HL-60 (cell line): ENCODE measurements at regions not wholly inside any gene's neighbourhood (a gene's known extent, or its start where the extent isn't known, plus 50 kb on each side); places are given as distances from the start of the nearest gene placed in this dataset.
A peak's percentile ranks its signal among the peaks of the same experiment; 100 is the strongest.
"Not testable (repeated sequence)": the region's sequence is repeated elsewhere in the genome, so short reads cannot be mapped to it uniquely, and the experiment has no call there.

Source experiments
- DNase-seq, 2 experiments: peaks; one replicate each; pipeline ENCODE4 v3.0.0-alpha.2; 2010 to 2020; ENCODE audit warnings: low read depth in 1 of 2, low spot score in 1 of 2
- H3K27ac ChIP-seq: fragments of 250-450 bp; sonication (Bioruptor Pico); replicated peaks from 2 replicates; pipeline ENCODE4 v1.5.1; 2020; ENCODE audit warnings: mild to moderate bottlenecking, moderate library complexity
- H3K27me3 ChIP-seq: fragments of 250-450 bp; sonication (Bioruptor Pico); 2 replicates; pipeline ENCODE4 v1.5.1; 2021; ENCODE audit warnings: mild to moderate bottlenecking, moderate library complexity; ENCODE audit not compliant: insufficient read depth, poor library complexity, severe bottlenecking
- H3K4me3 ChIP-seq: replicated peaks from 2 replicates; pipeline ENCODE4 v1.5.1; 2011; ENCODE audit warnings: mild to moderate bottlenecking, control low read depth, low read length; ENCODE audit not compliant: insufficient read depth
- GABPA ChIP-seq: IDR thresholded peaks from 2 replicates; pipeline ENCODE4 v1.6.1; 2012; ENCODE audit warnings: low read depth
- POLR2AphosphoS5 ChIP-seq: IDR thresholded peaks from 2 replicates; pipeline ENCODE4 v1.6.1; 2012; ENCODE audit warnings: low read depth
- SPI1 ChIP-seq: IDR thresholded peaks from 2 replicates; pipeline ENCODE4 v1.6.1; 2012; ENCODE audit warnings: low read depth, mild to moderate bottlenecking, borderline replicate concordance
- TF ChIP-seq, protein P1 (sequence below): IDR thresholded peaks from one replicate; pipeline ENCODE4 v1.5.1; 2011; ENCODE audit warnings: low read length, control low read depth, inconsistent platforms; ENCODE audit not compliant: insufficient read depth
- TF ChIP-seq, protein P2 (sequence below): IDR thresholded peaks from 2 replicates; pipeline ENCODE4 v1.6.1; 2012; ENCODE audit warnings: low read depth; ENCODE audit not compliant: insufficient replicate concordance

DNA sequence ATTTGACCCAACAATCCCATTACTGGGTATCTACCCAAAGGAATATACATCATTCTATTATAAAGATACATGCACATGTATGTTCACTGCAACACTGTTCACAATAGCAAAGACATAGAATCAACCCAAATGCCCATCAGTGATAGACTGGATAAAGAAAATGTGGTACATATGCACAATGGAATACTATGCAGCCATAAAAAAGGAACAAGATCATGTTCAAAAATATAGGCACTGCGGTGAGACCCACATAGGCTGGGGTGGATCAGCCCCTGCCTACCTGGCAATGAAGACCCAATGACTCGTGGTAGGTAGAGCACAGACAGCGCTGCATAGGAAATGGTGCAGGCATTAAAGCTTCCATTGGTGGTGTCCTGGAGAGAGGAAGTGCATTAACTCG is 88.6 kb upstream of the NFIL3 start:
- H3K27ac ChIP-seq, H3K27me3 ChIP-seq, H3K4me3 ChIP-seq, DNase-seq: not testable (repeated sequence)

DNA sequence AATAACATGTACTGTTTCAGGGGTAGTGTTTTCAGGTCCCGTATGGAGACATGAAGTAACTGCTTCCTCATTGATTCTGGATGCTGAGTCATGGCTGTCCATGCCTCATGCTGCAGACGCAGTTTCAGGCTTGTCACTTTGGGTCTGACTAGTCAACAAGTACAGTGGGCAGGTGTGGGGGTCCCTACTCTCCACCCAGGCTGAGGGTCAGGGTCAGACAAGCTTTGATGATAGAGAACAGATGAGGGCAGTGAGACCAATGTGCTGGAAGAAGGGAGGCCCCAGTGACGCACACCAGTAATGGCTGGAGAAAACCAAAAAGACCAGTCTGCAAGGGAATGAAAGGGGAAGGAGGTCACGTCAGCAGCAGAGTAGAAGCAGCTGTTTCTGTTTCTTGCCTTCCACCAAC is 80.0 kb upstream of the NFIL3 start:
- Histone ChIP-seq H3K27me3 (no peaks in the 10 kb centered on the region), H3K27ac (no peak overlapping the region), H3K4me3 (no peak overlapping the region)
- peak; percentile 12 to 44 for DNase-seq
- TF ChIP-seq POLR2AphosphoS5 (no peak), GABPA (no peak), SPI1 (no peak)
- TF ChIP-seq, protein P1, sequence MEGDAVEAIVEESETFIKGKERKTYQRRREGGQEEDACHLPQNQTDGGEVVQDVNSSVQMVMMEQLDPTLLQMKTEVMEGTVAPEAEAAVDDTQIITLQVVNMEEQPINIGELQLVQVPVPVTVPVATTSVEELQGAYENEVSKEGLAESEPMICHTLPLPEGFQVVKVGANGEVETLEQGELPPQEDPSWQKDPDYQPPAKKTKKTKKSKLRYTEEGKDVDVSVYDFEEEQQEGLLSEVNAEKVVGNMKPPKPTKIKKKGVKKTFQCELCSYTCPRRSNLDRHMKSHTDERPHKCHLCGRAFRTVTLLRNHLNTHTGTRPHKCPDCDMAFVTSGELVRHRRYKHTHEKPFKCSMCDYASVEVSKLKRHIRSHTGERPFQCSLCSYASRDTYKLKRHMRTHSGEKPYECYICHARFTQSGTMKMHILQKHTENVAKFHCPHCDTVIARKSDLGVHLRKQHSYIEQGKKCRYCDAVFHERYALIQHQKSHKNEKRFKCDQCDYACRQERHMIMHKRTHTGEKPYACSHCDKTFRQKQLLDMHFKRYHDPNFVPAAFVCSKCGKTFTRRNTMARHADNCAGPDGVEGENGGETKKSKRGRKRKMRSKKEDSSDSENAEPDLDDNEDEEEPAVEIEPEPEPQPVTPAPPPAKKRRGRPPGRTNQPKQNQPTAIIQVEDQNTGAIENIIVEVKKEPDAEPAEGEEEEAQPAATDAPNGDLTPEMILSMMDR = no peak
- TF ChIP-seq, protein P2, sequence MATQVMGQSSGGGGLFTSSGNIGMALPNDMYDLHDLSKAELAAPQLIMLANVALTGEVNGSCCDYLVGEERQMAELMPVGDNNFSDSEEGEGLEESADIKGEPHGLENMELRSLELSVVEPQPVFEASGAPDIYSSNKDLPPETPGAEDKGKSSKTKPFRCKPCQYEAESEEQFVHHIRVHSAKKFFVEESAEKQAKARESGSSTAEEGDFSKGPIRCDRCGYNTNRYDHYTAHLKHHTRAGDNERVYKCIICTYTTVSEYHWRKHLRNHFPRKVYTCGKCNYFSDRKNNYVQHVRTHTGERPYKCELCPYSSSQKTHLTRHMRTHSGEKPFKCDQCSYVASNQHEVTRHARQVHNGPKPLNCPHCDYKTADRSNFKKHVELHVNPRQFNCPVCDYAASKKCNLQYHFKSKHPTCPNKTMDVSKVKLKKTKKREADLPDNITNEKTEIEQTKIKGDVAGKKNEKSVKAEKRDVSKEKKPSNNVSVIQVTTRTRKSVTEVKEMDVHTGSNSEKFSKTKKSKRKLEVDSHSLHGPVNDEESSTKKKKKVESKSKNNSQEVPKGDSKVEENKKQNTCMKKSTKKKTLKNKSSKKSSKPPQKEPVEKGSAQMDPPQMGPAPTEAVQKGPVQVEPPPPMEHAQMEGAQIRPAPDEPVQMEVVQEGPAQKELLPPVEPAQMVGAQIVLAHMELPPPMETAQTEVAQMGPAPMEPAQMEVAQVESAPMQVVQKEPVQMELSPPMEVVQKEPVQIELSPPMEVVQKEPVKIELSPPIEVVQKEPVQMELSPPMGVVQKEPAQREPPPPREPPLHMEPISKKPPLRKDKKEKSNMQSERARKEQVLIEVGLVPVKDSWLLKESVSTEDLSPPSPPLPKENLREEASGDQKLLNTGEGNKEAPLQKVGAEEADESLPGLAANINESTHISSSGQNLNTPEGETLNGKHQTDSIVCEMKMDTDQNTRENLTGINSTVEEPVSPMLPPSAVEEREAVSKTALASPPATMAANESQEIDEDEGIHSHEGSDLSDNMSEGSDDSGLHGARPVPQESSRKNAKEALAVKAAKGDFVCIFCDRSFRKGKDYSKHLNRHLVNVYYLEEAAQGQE = peak; percentile 89

DNA sequence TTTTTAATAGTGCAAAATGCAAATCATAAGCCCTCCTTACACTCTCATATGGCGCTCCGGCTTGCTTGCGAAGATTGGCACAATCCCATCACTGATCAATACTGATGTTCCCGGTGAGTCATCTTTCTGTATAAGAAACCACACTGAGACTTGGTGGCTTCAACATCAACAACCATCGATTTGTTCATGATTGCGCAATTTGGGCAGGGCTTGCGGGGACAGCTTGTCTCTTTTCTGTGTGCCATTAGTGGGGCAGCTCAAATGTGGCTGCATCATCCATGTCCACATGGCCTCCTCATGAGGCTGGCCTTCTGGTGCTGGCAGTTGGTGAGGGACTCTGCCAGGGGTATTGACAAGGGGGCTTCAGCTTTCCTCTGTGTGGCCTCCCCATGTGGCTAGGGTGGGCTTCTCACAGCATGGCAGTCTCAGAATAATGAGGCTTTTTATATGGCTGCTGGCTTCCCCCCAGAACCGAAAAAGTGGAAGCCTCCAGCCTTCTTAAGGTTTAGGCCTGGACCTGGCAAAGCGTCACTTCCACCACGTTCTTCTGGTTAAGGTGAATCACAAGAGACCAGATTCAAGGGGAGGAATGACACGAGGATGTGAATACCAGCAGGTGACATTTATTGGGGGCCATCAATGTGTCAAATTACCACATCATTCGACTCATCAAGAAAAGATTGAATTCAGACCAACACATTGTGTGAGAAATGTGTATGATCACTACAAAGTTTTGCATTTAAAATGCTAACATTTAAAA is 79.5 kb upstream of the NFIL3 start:
- no peak overlapping the region for H3K27ac ChIP-seq
- DNase-seq = no peak
- no peaks in the 10 kb centered on the region for H3K27me3 ChIP-seq
- TF ChIP-seq GABPA (no peak), POLR2AphosphoS5 (no peak), SPI1 (no peak)
- TF ChIP-seq, protein P2 = no peak
- TF ChIP-seq, protein P1 = no peak
- no peak overlapping the region for H3K4me3 ChIP-seq

DNA sequence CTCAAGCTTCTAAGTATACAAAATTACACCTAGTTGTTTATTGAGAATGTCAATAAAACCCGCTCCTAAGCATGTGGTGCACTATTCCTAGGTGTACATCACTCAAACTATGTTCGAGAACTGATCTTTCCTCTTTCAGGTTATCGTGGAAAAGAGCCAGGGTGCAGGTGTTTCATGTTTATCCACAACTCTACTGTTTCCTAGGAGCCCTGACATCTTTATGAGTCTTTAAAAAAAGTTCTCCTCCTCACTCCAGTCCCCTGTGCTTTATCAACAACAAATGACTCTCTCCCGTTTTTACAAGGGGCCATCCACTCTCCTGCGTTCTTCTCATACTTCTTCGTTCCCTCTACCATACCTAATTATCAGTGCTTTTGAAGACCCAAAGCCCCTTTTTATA is 78.8 kb upstream of the NFIL3 start:
- no peak for DNase-seq
- Histone ChIP-seq H3K27ac (no peak overlapping the region), H3K27me3 (no peaks in the 10 kb centered on the region), H3K4me3 (no peak overlapping the region)
- TF ChIP-seq POLR2AphosphoS5 (no peak), SPI1 (no peak), GABPA (no peak)
- TF ChIP-seq, protein P1 = no peak
- TF ChIP-seq, protein P2 = no peak
